Prostate gland (tissue), 2 donors: ENCODE measurements at regions not wholly inside any gene's neighbourhood (a gene's known extent, or its start where the extent isn't known, plus 50 kb on each side); places are given as distances from the start of the nearest gene placed in this dataset.
A peak's percentile ranks its signal among the peaks of the same experiment; 100 is the strongest.

Experiments used
- POLR2A ChIP-seq: fragments of 450-650 bp; IDR thresholded peaks from one replicate; pipeline ENCODE4 v1.6.1; 2016; ENCODE audit warnings: antibody characterized with exemption, mild to moderate bottlenecking
- POLR2AphosphoS5 ChIP-seq: sonication (generic); formaldehyde crosslinking; IDR thresholded peaks from one replicate; pipeline ENCODE4 v1.6.1; 2017; ENCODE audit warnings: antibody characterized with exemption
- TF ChIP-seq, protein P1 (sequence below), 4 experiments: fragments of 200-600 bp in 2 of 4; fragments of 450-650 bp in 2 of 4; sonication (generic) in 2 of 4; IDR thresholded peaks; 1 replicate in 3 of 4; 2 replicates in 1 of 4; pipeline ENCODE4 v1.5.1; 2016 to 2019; ENCODE audit warnings: antibody characterized with exemption in 4 of 4, mild to moderate bottlenecking in 2 of 4, moderate library complexity in 2 of 4

DNA sequence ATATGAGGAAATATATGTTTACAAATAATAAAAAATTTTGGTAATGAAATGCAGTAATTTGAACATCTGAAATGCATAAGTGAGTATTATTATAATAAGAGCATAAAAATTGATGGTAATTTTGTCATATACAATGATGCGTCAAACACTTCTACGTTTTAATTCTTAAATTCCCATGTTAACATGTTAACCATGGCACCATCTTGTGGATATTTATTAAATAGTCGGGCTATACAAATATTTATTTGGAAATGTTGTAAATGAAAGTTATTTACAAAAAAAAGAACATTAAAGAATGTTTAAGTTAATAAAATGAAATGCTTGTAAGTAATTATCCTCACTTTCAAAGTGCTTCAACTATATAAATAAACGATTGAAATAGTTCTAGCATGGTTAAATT lies 57.2 kb upstream of the C1orf185 start:
- TF ChIP-seq, protein P1, sequence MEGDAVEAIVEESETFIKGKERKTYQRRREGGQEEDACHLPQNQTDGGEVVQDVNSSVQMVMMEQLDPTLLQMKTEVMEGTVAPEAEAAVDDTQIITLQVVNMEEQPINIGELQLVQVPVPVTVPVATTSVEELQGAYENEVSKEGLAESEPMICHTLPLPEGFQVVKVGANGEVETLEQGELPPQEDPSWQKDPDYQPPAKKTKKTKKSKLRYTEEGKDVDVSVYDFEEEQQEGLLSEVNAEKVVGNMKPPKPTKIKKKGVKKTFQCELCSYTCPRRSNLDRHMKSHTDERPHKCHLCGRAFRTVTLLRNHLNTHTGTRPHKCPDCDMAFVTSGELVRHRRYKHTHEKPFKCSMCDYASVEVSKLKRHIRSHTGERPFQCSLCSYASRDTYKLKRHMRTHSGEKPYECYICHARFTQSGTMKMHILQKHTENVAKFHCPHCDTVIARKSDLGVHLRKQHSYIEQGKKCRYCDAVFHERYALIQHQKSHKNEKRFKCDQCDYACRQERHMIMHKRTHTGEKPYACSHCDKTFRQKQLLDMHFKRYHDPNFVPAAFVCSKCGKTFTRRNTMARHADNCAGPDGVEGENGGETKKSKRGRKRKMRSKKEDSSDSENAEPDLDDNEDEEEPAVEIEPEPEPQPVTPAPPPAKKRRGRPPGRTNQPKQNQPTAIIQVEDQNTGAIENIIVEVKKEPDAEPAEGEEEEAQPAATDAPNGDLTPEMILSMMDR (IDR thresholded peaks at IDR 0.05): peak in 3 of 4 experiments; percentile 5 to 26 (median 21)
- TF ChIP-seq POLR2AphosphoS5: no peak
- TF ChIP-seq POLR2A: no peak
